ENCODE measurements at regions not wholly inside any gene's neighbourhood (a gene's known extent, or its start where the extent isn't known, plus 50 kb on each side); places are given as distances from the start of the nearest gene placed in this dataset.

GRCh38 chr9:129434187-129434586 lies 186.7 kb downstream of the C9orf50 start:
- no peak for TF ChIP-seq CTCF (IDR thresholded peaks at IDR 0.05)
- no peak for TF ChIP-seq POLR2A (IDR thresholded peaks at IDR 0.05)

All from heart left ventricle (tissue), 13 donors.